Activated B cell treated with CpG ODN at 0.5 μM for 24 hours (primary cell): ENCODE measurements at regions not wholly inside any gene's neighbourhood (a gene's known extent, or its start where the extent isn't known, plus 50 kb on each side); places are given as distances from the start of the nearest gene placed in this dataset.

Experiments
- ATAC-seq: fragments of 200-7000 bp; cut with Tn5 transposase; one replicate; pipeline ENCODE4 v1.10.0; 2021; ENCODE audit warnings: low read depth, mild to moderate bottlenecking, moderate library complexity
- CTCF ChIA-PET: fragments of 350-600 bp; sonication (Branson Sonifier 250); formaldehyde crosslinking; loops from one replicate; lab custom pipeline; 2021; ENCODE audit warnings: antibody characterized with exemption; lab: Charles Lee
- POLR2A ChIA-PET: fragments of 350-600 bp; sonication (Branson Sonifier 250); formaldehyde crosslinking; loops from one replicate; lab custom pipeline; 2021; ENCODE audit warnings: antibody characterized with exemption; lab: Charles Lee
- DNase-seq: peaks from one replicate; pipeline ENCODE4 v3.0.0; 2022
- H3K27ac Mint-ChIP-seq: one replicate; pipeline ENCODE4 v1.8.0; 2020; ENCODE audit warnings: mixed read lengths
- H3K27me3 Mint-ChIP-seq: one replicate; pipeline ENCODE4 v1.8.0; 2021; ENCODE audit warnings: mixed read lengths
- H3K36me3 Mint-ChIP-seq: one replicate; pipeline ENCODE4 v1.8.0; 2021; ENCODE audit warnings: low read depth, mixed read lengths
- H3K4me1 Mint-ChIP-seq: one replicate; pipeline ENCODE4 v1.8.0; 2021; ENCODE audit warnings: mixed read lengths
- H3K4me3 Mint-ChIP-seq: one replicate; pipeline ENCODE4 v1.8.0; 2020; ENCODE audit warnings: mild to moderate bottlenecking, mixed read lengths
- H3K9me3 Mint-ChIP-seq: one replicate; pipeline ENCODE4 v1.8.0; 2020; ENCODE audit warnings: mixed read lengths
- intact Hi-C: fragments of 100-400 bp; cut with micrococcal nuclease; formaldehyde crosslinking; loops from one replicate; pipeline ENCODE4 v1.15.1; 2024
- TF ChIP-seq, protein P1 (sequence below): fragments of 200-600 bp; IDR thresholded peaks from one replicate; pipeline ENCODE4 v1.8.0; 2022; ENCODE audit warnings: antibody characterized with exemption, mild to moderate bottlenecking

DNA sequence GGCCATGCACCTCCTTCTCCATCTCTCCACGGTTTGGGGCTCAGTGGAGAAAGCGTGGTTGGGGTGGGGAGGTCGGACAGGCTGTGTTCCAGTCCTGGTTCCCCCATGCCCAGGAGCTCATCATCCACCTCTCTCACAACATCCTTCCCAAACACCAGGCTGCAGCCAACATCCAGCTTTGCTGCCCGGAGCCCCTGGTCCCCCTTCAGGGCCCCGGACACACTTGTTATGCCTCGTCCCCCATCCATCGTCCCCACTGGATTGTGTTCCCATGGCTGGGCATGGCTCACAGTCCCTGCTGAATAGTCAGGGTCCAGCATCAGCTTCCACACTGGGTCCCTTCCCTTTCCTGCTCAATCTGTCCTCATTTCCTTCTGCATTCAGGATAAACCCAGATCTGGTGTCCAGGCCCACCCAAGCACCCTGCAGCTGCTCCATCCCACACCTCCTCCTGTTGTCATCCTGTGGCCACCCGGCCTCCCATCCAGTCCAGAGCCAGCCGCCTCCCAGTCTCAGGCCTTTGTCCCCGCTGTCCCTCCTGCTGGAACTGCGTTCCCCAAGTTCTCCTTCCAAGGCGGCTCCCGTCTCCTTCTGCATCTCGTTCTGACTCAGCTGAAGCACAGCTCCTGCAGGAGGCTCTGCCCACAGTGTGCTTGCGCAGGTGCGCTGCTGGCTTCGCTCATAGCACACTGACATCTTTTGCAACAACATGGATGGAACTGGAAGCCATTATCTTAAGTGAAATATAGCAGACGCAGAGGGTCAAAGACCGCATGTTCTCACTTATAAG, 211.4 kb upstream of the RTL1 start:
- CTCF ChIA-PET: no interaction called here
- Mint-ChIP-seq H3K4me1 (peaks cover 14% of the 10 kb centered on the region), H3K9me3 (no peaks in the 10 kb centered on the region), H3K36me3 (no peaks in the 10 kb centered on the region), H3K4me3 (no peak overlapping the region), H3K27me3 (no peaks in the 10 kb centered on the region), H3K27ac (no peak overlapping the region)
- ATAC-seq: no peak
- POLR2A ChIA-PET: no interaction called here
- no peak for DNase-seq
- TF ChIP-seq, protein P1, sequence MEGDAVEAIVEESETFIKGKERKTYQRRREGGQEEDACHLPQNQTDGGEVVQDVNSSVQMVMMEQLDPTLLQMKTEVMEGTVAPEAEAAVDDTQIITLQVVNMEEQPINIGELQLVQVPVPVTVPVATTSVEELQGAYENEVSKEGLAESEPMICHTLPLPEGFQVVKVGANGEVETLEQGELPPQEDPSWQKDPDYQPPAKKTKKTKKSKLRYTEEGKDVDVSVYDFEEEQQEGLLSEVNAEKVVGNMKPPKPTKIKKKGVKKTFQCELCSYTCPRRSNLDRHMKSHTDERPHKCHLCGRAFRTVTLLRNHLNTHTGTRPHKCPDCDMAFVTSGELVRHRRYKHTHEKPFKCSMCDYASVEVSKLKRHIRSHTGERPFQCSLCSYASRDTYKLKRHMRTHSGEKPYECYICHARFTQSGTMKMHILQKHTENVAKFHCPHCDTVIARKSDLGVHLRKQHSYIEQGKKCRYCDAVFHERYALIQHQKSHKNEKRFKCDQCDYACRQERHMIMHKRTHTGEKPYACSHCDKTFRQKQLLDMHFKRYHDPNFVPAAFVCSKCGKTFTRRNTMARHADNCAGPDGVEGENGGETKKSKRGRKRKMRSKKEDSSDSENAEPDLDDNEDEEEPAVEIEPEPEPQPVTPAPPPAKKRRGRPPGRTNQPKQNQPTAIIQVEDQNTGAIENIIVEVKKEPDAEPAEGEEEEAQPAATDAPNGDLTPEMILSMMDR: no peak
- intact Hi-C loops: no loop called here

GRCh38 chr14:101115652-101116051, 212.1 kb upstream of the RTL1 start:
- intact Hi-C loops: no loop called here
- DNase-seq: no peak
- POLR2A ChIA-PET: no interaction called here

DNA sequence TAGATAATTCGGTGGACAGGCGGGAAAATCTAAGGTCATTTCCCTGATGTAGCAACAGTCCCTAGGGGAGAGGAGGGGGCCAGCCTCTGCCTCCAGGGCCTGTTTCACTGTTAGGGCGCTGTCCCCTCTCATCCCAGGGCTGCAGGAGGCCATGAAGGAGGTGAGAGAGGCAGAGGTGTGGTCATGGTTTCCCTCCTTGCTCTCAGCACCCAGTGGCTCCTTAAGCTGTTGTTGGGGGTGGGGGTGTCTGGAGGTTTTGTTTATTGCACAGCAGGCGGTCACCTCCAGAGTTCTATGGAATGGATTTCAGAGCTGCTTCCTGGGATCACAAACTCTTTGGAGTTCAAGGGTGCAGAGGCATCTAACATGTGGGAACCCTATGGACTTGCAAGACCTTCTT, 212.5 kb upstream of the RTL1 start:
- Mint-ChIP-seq H3K4me3 (no peak overlapping the region), H3K36me3 (peaks cover 2% of the 10 kb centered on the region), H3K4me1 (peaks cover 25% of the 10 kb centered on the region), H3K27ac (no peak overlapping the region), H3K27me3 (no peaks in the 10 kb centered on the region), H3K9me3 (no peaks in the 10 kb centered on the region)
- DNase-seq: no peak
- no peak for ATAC-seq
- intact Hi-C loops: no loop called here
- TF ChIP-seq, protein P1: no peak
- ChIA-PET POLR2A (no interaction called here), CTCF (no interaction called here)

More at GRCh38 chr14:101115652-101116051, 212.1 kb upstream of the RTL1 start:
- Mint-ChIP-seq H3K27me3 (no peaks in the 10 kb centered on the region), H3K4me3 (no peak overlapping the region), H3K27ac (no peak overlapping the region), H3K36me3 (no peaks in the 10 kb centered on the region), H3K9me3 (no peaks in the 10 kb centered on the region), H3K4me1 (peaks cover 21% of the 10 kb centered on the region)
- ATAC-seq: no peak
- TF ChIP-seq, protein P1: no peak
- CTCF ChIA-PET: no interaction called here

DNA sequence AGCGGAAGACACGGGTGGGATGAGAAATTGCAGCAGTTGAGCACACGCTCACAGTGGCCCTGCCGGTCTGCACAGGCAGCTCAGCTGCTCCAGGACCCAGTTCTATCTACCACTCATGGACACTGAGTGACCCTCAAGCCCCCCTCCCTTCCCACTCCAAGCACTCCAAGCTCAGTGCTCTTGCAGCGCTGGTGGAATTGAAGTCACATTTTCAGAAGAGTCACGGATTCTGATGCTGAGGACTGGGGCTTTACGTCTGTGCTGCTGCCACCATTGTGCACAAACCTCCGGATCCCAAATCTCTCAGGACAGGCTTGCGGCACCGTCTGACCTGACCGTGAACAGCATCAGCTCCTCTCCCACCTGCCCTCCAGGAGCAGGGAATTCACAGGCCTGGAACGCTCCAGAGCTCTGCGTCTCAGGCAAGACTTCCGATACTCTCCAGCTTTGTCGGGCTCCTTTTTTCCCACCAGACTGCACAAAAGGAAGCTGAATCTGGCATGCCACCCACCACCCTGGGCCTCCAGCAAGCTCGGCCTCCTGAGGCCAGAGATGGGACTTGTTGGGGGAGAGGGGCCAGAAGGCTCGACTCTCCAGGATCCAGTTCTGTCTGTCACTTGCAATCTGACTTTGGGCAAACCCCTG, 213.1 kb upstream of the RTL1 start:
- DNase-seq: no peak
- H3K27ac Mint-ChIP-seq: no peak overlapping the region

GRCh38 chr14:101117543-101117942, 214.0 kb upstream of the RTL1 start:
- DNase-seq: no peak
- CTCF ChIA-PET: no interaction called here
- H3K4me3 Mint-ChIP-seq: no peak overlapping the region
- no peaks in the 10 kb centered on the region for H3K9me3 Mint-ChIP-seq
- H3K36me3 Mint-ChIP-seq: peaks cover 2% of the 10 kb centered on the region
- TF ChIP-seq, protein P1: no peak
- intact Hi-C loops: no loop called here
- POLR2A ChIA-PET: no interaction called here
- no peak for ATAC-seq
- no peak overlapping the region for H3K27ac Mint-ChIP-seq
- H3K4me1 Mint-ChIP-seq: peaks cover 33% of the 10 kb centered on the region
- H3K27me3 Mint-ChIP-seq: no peaks in the 10 kb centered on the region

More for the DNA sequence above, 213.1 kb upstream of the RTL1 start:
- TF ChIP-seq, protein P1: no peak
- Mint-ChIP-seq H3K36me3 (peaks cover 2% of the 10 kb centered on the region), H3K4me1 (peaks cover 30% of the 10 kb centered on the region), H3K9me3 (no peaks in the 10 kb centered on the region), H3K4me3 (no peak overlapping the region), H3K27me3 (no peaks in the 10 kb centered on the region)
- ATAC-seq: no peak
- ChIA-PET CTCF (no interaction called here), POLR2A (no interaction called here)
- intact Hi-C loops: no loop called here
